ENCODE measurements at regions not wholly inside any gene's neighbourhood (a gene's known extent, or its start where the extent isn't known, plus 50 kb on each side); places are given as distances from the start of the nearest gene placed in this dataset.

DNA sequence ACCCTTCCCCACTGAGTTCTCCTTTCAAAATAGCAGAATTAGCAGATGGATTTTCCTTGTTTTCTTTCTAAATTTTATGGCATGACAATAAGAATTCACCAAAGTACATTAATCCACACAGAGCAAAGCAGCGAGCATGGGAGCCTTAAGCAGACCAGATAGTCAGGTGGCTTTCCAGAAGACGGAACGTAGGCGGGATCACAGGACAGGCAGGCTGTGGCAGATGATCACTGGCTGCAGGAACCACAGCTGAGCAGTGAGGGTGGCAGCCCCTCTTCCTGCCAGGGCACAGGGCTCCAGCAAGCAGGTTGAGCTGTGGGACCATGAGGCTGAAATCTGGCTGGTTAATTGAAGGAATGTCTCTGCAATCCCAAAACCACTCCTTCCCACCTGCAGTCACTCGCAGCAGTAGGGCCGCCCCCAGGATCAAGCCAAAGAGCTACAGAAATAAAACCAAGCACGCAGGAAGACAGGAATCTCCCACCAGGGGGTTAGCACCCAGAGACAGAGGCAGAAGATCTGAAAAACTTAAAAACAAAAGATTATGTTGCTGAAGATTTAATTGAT lies 259.9 kb downstream of the EIPR1 start:
- no peak overlapping the region for H3K4me3 ChIP-seq (ENCODE audit: low read depth, low read length)
- in situ Hi-C loops (cut with HindIII; ENCODE audit: low sequenced_read_pairs) = no loop called here
- no peak for TF ChIP-seq CTCF (IDR thresholded peaks at IDR 0.05; ENCODE audit: low read depth, low read length, missing control alignments)
- no peak for DNase-seq (ENCODE audit: low read depth)

GRCh38 chr2:3116371-3116770 lies 261.2 kb downstream of the EIPR1 start:
- in situ Hi-C loops (cut with HindIII; ENCODE audit: low sequenced_read_pairs) = no loop called here
- no peak overlapping the region for H3K4me3 ChIP-seq (ENCODE audit: low read depth, low read length)
- TF ChIP-seq CTCF (IDR thresholded peaks at IDR 0.05; ENCODE audit: low read depth, low read length, missing control alignments) = no peak
- no peak for DNase-seq (ENCODE audit: low read depth)

- in situ Hi-C loops (cut with HindIII; ENCODE audit: low sequenced_read_pairs) = no loop called here
- H3K4me3 ChIP-seq (ENCODE audit: low read depth, low read length) = no peak overlapping the region
- no peak for DNase-seq (ENCODE audit: low read depth)
- no peak for TF ChIP-seq CTCF (IDR thresholded peaks at IDR 0.05; ENCODE audit: low read depth, low read length, missing control alignments)
Measured at GRCh38 chr2:3115301-3116042, 262.1 kb downstream of the EIPR1 start.

DNA sequence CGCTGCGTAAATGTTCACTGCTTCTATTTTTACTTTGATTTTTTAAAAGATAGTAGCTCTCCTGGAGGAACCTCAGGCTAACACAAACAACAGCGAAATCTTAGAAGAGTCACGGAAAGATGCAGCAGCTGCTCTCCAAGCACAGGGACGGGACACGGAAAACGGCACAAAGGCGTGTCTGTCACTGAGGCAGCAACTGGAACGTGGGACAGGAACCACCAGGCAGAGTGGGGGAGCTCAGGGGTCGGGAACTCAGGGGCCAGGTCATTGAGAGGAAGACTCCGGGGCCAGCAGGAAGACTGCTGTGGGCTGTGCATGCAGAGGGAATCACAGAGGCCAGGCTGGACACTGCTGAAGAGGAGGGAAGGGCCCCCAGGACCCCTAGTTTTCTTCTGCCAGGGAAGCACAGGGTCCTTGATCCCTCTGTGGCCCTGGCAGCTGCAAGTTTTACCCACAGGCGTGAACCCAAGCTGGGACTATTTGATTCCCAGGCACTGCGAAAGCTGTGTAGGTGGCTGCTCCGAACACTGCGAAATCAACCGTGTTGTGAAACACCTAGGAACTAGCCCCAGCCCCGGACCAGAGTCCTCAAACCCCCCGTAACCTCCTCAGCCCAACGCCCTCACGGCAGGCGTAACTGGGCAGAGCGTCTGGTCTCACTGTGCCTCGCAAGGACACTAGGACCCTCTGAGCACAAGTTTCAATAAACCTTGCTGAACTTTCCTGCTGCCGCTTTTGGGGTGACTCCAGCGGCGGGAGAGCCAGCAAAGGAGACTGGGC lies 263.0 kb downstream of the EIPR1 start:
- in situ Hi-C loops (cut with HindIII; ENCODE audit: low sequenced_read_pairs) = no loop called here
- TF ChIP-seq CTCF (IDR thresholded peaks at IDR 0.05; ENCODE audit: low read depth, low read length, missing control alignments) = no peak
- no peak overlapping the region for H3K4me3 ChIP-seq (ENCODE audit: low read depth, low read length)
- no peak for DNase-seq (ENCODE audit: low read depth)

DNA sequence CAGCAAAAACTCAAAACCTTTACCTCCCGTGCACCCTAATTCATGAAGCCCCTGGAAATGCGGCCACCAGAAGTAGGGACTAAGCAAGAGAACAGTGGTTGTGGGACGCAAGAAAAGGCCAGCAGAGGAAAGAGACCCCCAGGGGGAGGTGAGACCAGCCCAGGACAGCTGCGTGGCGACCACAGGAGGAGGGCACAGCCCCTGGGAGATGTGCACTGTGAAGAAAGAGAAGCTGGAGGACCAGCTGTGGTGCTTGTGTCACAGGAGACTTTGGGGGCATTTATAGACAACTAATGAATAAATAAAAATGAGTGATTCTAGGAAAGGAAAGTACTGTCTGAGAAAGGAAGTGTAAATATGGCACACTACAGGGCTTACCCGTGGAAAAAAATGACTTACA lies 263.8 kb downstream of the EIPR1 start:
- no peak overlapping the region for H3K4me3 ChIP-seq (ENCODE audit: low read depth, low read length)
- in situ Hi-C loops (cut with HindIII; ENCODE audit: low sequenced_read_pairs) = no loop called here
- no peak for DNase-seq (ENCODE audit: low read depth)
- TF ChIP-seq CTCF (IDR thresholded peaks at IDR 0.05; ENCODE audit: low read depth, low read length, missing control alignments) = no peak

DNA sequence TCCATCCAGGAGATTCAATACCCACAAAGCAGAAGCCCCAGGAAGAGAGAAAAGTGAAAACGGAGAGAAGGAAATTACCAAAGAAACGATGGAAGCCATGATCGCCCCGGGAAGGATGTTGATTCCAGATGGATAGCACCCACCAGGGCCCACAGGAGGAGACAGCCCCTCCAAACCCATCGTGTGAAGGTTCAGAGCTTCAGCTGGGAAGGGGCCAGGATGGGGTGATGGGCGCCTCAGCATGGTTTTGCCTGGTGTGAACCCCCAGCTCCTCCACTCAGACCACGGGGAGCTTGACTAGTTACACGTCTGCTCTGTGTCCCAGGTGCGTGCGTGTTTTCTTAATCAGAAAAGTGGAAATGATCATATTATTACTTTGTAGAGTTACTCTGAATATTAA lies 264.5 kb downstream of the EIPR1 start:
- DNase-seq (ENCODE audit: low read depth) = no peak
- no peak overlapping the region for H3K4me3 ChIP-seq (ENCODE audit: low read depth, low read length)
- TF ChIP-seq CTCF (IDR thresholded peaks at IDR 0.05; ENCODE audit: low read depth, low read length, missing control alignments) = no peak
- in situ Hi-C loops (cut with HindIII; ENCODE audit: low sequenced_read_pairs) = no loop called here

All from astrocyte of the cerebellum (primary cell).